H4 (cell line): ENCODE measurements at regions not wholly inside any gene's neighbourhood (a gene's known extent, or its start where the extent isn't known, plus 50 kb on each side); places are given as distances from the start of the nearest gene placed in this dataset.
A peak's percentile ranks its signal among the peaks of the same experiment; 100 is the strongest.
"Not testable (repeated sequence)": the region's sequence is repeated elsewhere in the genome, so short reads cannot be mapped to it uniquely, and the experiment has no call there.

Source experiments
- DNase-seq: peaks from one replicate; pipeline ENCODE4 v3.0.0-alpha.2; 2015; ENCODE audit warnings: low spot score

DNA sequence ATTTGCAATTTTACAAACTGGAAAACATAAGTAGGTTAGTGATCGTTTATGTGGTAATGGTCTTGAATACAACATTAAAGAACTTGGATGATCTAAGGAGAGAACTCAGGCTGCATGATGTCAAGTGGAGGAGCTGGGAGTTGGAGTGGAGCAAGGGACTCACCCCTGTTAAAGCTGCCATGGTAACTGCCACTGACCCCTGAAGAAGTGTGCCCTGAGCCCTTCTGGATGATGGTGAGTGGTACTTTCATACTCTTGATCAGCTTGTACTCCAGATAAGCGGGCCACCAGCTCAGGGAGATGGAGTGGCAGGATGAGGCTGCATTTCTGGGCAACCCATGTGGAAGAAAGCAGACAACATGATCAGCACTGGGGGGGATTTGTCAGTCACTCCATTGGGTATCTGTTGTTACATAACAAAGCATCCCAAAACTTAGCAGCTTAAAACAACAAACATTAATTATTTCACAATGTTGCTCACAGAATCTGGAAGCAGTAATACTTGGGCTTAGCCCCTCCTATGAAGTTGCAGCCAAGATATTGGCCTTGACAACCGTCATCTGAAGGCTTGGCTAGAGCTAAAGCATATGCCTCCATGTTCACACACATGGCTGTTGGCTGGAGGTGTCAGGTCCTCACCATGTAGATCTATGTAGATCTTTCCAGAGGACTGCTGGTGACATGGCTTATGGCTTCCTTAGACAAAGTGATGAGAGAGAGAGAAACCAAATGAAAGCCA lies 213.8 kb downstream of the DUSP10 start:
- DNase-seq = no peak

DNA sequence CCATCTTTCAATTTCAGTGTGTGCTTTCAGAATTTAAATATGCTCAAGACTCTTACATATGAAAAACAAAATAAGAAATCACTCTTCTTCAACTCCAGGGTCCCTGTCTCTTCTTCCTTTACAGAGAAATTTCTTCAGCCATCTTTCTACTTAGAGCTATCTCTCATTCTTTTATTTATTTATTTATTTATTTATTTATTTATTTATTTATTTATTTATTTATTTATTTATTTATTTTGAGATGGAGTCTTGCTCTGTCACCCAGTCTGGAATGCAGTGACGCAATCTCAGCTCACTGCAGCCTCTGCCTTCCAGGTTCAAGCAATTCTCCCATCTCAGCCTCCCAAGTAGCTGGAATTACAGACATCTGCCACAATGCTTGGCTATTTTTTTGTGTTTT lies 211.7 kb downstream of the DUSP10 start:
- DNase-seq = not testable (repeated sequence)

DNA sequence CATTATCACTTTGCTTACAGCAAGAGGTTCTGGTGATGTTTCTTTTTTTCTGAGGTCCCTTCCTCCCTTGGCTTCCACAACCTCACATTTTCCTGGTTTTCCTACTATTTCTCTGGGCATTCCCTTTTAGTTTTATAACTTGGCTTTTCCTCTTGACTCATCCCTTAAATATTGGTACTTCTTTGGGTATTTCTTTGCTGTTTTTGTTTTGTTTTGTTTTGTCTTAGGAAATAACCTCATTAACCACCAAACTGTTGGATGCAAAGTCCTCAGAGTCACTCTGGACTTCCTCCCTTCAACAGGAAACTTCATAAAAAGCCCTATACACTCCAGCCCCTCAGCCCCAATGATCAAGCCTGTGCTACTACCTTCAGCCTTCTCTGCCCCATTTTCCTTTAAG lies 211.1 kb downstream of the DUSP10 start:
- no peak for DNase-seq

DNA sequence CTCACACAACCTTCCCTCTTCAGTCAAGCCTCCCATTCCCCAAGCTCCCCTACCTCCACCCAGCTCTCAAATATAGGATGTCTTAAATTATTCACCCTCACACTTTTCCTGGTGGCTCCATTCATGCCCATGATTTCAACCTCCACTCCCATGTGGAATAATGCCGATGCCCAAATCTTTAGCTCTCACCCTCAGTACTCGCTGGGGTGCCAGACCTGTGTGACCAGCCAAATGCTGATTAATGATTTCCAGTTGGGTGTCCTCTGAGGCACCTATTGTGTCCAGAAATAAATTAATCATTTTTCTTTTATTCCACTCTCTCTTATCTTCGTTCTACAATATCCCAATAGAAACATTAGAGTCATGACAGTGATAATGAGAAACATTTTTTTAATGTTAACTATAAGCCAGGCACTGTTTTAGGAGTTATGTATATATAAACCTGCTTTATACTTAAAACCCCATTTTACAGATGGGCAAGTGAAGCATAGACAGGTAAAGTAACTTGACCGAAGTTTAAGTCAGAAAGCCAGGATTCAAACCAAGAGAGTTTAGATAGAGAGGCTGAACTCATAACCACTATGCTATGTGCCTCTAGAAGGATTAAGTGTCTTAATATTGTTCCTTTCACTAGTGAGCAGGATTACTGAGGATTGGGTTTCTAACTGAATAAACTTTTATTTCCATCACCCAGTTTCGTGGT lies 209.7 kb downstream of the DUSP10 start:
- DNase-seq = no peak

DNA sequence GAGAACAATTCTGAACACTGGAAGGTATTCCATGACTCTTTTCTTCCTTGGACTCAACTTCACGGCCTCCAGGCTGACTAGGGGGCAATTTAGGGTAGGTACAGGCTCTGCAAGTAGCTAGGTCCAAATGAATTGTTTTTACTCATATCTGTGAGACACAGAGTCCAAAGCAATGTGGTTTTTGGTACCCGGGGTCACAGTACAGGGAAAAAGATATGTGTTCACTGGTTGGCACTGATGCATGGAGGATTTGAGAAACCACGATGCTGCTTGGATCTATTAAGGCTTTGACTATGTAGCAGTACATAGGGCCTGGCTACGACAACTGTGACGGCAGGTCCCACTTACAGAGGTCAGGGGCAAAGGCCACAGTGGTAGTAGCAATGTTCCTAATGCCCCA lies 200.6 kb downstream of the DUSP10 start:
- no peak for DNase-seq

DNA sequence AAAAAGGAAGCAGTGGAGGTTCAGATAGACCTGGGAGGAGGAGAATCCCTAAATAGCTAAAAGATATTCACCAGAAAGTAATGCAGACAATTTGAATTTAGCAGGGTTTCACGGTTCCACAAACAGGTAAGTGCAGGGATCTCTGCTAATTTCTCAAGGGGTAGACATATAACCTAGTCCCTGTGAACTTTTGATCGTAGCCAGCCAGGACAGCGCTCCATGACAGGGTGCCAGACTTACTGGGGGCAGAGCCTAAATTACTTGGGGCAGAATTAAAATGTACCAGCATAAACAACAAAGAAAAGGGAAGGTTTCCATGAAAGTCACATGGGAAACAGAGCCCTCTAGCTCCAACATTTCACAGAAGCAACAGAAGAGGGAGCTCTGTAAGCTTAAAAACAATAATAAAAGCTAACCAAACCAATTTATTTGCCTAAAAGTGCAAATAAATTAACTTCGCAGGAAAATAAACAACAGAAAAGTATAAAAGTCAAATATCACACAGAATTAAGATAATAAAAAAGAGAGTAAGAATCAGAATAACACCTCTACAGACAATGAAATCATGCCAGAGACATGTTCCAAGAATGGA lies 198.3 kb downstream of the DUSP10 start:
- DNase-seq = peak; percentile 21

DNA sequence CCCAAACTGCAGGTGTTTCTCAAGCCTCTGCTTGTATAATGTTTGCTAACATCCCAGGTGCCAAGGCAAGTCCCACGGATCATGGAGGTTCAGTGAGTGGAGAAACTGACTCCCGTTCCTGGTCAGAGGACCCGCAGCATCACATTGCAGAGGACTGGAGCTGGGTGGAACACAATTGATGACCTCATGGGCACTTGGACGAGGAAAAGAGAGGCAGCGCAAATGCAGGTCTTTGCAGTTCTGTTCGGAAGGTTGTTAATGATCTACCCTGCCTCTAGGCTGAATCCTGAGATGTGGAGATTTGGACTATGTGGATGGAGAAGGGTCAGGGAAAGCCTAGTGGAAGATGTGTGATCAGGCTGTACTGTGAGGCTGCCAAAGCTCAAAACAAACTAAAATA lies 192.9 kb downstream of the DUSP10 start:
- no peak for DNase-seq

DNA sequence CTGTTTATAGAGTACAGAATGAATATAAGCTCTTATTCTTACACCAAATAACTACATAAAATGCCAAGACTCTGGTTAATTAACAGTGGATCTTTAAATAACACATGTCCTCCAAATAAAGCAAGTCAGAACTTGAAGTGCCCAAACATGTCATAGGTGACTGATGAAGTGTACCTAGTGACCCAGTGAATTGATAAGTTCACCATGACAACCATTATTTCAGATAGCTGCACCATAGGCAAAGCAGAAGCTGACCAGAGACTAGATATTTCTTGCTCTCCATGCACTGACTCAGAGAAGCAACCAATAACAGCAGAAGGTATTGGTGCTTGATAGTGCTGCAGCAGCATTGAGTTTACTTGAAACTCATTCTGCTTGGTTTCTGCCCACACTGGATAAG lies 192.1 kb downstream of the DUSP10 start:
- DNase-seq = no peak

DNA sequence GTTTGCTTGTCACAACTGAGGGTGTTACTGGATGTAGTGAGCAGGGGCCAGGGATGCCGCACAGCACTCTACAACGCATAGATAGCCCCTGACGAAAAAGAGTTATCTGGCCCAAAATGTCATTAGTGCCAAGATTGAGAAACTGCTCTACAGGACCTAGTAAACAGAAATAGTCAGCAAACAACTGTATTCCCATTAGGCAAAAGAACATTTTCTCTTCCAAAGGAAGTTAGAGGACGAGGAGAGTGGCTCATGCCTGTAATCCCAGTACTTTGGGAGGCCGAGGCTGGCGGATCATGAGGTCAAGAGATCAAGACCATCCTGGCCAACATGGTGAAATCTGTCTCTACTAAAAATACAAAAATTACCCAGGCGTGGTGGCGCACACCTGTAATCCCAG lies 189.1 kb downstream of the DUSP10 start:
- not testable (repeated sequence) for DNase-seq

DNA sequence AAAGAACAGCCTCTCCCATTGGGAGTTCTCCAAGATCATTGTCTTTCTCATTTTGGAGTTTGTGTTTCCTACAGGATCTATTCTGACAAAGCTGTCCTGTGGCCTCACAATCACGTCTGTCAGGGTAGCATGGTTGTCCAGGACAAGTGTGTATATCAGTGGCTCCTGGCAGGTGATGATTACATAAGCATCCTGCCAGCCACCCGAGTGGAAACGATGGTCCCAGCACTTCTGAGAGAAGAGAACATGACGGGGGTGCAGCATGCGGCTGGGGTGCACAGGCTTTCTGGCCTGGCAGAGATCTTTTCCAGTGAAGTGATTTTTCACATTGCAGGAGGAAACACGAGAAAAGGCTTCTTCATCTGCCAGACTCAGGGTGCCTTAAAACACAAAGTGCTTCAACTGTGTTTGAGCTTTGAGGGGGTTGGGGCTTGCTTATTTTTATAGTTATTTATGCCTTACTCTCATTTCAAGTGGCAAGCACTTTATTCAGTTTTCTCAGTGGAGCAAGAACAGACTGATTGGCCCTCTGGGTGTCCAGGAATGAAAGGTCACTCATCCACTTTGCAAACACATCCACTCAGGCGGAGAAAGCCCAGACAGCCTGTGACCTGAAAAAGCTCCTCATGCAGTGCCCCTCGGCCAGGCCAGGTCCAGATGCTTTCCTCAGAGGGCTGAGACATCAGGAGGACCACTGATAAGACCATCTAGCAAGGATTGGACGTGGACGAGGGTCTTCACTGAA lies 186.0 kb downstream of the DUSP10 start:
- no peak for DNase-seq

DNA sequence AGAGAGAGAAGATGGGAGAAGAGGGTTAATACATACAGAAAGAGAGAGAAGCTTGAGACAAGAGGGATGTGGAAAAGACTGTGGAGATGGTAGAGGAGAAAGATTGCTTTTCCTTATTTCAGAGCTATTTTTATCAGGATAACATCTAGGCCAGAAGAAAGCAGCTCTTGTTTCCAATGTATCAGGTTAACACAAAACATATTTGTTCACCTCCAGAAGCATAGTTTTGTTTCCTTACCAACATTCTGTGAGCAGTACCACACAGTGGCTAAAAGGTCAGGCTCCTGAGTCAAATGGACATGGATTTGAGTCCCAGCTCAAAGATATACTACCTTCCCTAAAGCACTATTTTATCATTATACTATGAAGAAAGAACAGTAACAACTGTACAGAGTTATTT lies 185.5 kb downstream of the DUSP10 start:
- DNase-seq = no peak

DNA sequence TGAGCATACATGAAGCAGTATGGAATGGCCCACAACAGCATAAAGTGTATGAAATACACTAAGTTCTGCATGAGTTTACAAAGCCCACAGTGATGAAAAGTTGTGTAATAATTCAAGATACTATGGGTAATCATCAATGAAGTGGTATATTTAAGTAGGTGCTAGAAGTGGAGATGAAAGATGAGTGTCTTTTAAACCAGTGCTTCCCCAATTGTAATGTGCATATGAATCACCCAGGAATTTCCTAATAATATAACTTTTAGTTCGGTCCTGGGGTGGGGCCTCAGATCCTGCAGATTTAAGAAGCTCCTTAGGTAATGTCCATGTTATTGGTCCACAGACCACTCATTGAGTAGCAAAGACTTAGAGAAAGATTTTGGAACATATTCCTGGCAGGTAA lies 184.9 kb downstream of the DUSP10 start:
- DNase-seq = no peak

DNA sequence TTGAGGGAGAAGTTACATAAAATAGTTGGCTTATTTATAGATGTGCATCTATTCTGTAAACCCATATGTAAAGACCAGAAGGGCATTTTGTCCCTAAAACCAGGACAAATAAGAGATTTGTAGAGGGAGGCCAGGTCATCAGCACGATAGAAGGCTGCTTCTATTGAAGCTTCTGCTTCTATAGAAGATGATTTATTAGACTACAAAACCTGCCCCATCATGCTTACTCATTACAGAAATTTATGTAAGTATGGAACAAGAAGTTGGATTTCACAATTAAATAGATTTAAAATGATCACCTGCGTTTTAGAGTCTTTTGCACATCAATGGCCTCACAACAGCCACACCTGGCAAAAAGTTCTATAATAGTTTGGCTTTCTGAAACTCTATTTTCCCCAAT lies 183.5 kb downstream of the DUSP10 start:
- DNase-seq = no peak

DNA sequence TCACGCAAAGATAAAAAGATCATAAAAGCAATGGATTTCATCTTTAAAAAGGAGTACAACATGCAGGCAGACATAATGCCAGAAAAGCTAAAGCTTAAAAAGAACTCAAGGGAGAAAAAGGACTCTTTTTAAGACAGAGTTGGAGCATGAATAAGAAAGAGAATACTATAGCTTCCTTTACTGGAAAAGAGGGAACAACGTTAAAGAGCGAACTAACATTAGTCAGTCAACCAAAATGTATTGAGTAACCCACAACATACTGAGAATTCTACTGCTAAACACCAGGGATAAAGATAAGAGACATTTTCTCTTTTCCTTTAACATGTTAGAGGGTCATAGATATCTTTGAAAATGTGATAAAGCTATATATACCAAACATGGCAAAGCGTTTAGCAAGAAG lies 182.0 kb downstream of the DUSP10 start:
- DNase-seq = no peak

DNA sequence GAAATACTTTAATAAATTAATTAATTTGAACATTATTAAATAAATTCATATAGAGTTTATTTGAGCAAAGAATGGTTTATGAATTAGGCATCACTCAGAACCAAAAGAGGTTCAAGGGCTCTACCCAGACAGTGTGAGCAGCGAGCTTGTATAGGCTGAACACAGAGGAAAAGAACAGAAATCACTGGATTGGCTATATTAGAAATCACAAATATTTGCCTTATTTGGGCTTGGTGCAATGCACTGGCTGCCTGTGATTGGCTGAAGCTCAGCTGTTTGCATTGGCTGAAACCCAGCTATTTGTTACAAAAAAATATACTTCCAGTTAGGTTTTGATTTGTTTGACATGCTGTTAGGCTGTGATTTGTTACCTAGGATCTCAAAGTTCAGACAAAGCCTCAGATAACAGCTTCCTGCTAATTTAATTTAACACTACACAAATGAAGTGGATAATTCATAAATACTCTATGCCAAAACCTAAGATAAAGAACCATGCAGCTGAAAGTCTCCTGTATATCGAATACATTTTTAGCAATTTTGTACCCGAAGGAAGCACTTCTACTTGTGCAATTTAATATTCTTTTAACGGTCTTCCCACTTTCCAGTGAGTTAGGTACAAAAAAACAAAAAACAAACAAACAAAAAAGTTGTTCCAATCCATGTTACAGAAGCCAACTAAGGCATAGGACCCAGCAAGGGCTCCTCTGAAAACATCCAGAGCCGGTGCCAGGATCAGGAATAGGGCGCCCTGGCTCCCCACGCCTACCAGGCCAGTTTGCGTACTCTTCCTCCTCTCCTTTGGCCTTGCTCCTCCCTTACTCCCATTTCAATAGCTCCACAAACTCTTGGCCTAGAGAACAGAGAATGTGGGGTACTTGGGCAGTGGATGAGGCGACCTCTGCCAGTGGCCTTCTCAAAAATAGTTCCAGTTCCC lies 179.1 kb downstream of the DUSP10 start:
- no peak for DNase-seq

DNA sequence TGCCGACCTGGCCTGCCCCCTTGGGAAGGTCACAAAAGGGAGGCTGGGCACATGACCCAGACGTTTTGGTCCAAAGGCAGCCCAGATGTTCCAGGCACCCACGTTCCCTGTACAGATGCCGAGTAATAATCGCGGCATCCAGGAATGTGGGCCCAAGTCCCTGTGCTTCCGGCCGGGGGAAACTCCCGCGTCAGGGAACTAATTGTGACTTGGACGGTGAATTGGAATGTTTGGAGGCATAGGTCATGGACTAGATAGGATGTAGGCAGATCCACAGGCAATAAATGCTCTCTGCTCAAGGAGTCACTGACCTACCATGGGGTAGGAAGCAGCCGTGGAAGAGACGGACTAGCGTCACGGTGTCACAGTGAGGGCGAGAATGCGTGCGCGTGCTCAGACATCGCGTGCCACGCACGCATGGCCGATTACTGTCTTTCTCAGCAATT lies 178.4 kb downstream of the DUSP10 start:
- no peak for DNase-seq

DNA sequence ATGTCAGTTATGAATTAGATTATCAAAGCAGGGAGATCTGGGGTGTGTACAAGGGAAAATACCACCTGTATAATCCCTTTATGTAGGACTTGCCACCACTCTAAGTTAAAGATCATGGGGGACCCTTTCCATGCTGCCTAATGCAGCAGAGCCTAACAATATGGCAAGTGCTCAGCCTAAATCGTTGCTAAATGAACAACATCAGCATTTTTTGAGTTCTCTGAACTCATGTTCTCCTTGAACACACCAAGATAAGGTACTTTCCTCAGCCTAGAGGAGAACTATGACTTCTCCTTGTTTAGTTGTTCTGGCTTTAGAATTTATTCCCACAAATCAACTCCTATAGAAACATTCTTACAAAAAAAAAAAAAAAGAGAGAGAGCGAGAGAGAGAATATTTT lies 177.0 kb downstream of the DUSP10 start:
- DNase-seq = no peak

DNA sequence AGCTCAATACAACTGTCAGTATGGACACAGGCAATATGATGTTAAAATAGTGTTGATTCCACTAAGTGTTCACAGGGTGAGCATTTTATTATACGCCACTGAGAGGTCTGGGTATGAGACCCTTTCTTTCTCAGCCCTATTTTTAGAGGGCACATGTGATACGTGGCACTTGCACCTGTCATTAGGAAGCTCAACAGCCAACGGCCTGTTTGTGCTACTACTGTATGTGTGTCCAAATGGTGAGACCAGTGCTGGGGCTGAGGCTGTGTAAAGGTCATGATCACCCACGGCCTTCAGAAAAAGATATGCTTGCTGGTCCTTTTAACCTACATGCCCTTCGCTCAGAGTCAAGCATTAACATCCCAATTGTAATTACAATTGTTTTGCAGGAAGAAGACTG lies 176.2 kb downstream of the DUSP10 start:
- no peak for DNase-seq

DNA sequence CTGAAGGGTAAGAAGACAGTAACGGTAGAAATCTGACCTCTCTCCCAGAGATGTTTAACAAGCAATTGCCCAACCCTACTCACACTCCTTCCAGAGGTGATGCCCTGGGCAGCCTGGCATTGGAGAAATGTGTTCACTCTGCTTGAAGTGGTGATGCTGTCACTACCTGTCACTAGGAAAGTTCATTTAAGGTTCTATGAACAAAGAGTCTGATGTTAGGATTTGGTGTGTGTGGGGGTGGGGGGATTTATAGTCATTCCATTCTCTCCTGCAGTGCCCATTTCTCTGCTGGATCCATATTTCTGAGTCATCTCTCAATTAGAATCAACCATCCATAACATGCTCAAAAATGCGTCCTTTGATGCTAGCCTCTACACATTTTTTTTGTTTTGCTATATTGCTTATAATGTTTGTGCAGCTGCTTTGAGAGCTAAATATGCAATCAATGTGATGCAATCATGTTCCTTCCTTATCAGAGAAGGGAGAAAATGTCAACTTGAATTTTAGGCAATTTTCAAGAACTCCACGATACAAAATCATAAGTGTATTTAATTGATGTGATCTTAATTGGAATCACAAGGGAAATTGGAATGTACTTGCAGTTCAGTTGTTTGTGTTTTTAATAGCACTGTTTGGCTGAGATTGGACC lies 173.9 kb downstream of the DUSP10 start:
- DNase-seq = no peak

DNA sequence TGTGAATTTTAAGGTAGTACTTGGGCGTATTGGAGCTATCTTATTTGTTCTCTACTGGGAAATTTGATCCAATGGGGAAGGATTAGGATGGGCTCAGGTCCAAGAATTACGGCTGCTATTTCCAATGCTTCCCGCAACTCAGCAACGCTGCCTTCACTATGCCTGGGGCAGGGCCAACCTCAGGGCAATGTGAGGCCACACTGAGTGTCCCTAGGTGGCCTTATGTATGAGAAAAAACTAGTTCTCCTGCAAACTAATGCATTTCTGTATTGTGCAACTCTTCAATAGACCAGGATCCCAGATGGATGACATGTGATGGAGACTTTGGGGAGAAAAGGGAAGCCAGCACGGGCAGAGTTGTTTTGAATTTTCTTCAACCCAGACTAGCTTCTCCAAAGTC lies 168.1 kb downstream of the DUSP10 start:
- no peak for DNase-seq

DNA sequence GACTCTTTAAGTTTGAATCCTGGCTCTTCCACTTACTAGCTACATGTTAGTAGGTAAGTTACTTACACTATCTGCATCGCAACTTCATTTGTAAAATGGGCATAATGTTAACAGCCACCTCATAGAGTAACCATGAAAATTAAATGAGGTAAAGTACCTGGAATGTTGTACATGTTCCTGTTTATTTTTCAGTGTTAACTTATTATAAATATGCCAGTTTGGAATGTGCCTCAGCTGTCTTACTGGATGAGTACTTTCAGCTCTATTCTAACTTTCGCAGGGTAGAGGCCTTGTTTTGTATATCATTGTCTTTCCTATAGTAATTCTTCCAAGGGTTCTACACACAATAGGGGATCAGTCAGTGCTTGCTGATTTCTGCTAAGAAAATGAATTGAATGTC lies 167.4 kb downstream of the DUSP10 start:
- DNase-seq = no peak
